K562 (cell line): ENCODE measurements at regions not wholly inside any gene's neighbourhood (a gene's known extent, or its start where the extent isn't known, plus 50 kb on each side); places are given as distances from the start of the nearest gene placed in this dataset.

Source experiments
- EHMT2 ChIP-seq: fragments of 450-650 bp; IDR thresholded peaks from 2 replicates; pipeline ENCODE4 v1.6.1; 2018; ENCODE audit warnings: antibody characterized with exemption
- HCFC1 ChIP-seq: IDR thresholded peaks from 2 replicates; pipeline ENCODE4 v1.6.1; 2012; ENCODE audit warnings: low read depth, low read length, improper control_type of control experiment
- KAT7 ChIP-seq: sonication (generic); formaldehyde crosslinking; IDR thresholded peaks from 2 replicates; pipeline ENCODE4 v1.8.0; 2022; ENCODE audit warnings: missing genetic modification reagents, mild to moderate bottlenecking, borderline replicate concordance
- MCM2 ChIP-seq: fragments of 450-650 bp; IDR thresholded peaks from 2 replicates; pipeline ENCODE4 v1.6.1; 2017; ENCODE audit warnings: low read depth, mild to moderate bottlenecking
- MCM5 ChIP-seq: fragments of 450-650 bp; IDR thresholded peaks from 2 replicates; pipeline ENCODE4 v1.6.1; 2016; ENCODE audit warnings: low read depth
- MYBL2 ChIP-seq, 2 experiments: fragments of 450-650 bp in 1 of 2; sonication (generic) in 1 of 2; formaldehyde crosslinking in 1 of 2; IDR thresholded peaks; 2 replicates each; pipeline versions ENCODE4 v1.6.1 to v1.8.1; 2017 to 2022; ENCODE audit warnings: borderline replicate concordance in 1 of 2, inconsistent platforms in 1 of 2, low read depth in 1 of 2, mild to moderate bottlenecking in 1 of 2, missing genetic modification reagents in 1 of 2, moderate library complexity in 1 of 2
- NFE2L1 ChIP-seq: fragments of 450-650 bp; IDR thresholded peaks from 2 replicates; pipeline ENCODE4 v1.6.1; 2016; ENCODE audit warnings: missing genetic modification characterization, low read depth, mild to moderate bottlenecking, missing compliant biosample characterization, moderate library complexity, borderline replicate concordance
- SIRT6 ChIP-seq: IDR thresholded peaks from one replicate; pipeline ENCODE4 v1.6.1; 2012; ENCODE audit warnings: low read depth, mild to moderate bottlenecking, control low read depth, inconsistent platforms, low read length, moderate library complexity
- SMAD1 ChIP-seq: fragments of 150-350 bp; IDR thresholded peaks from 2 replicates; pipeline ENCODE4 v1.6.1; 2014; ENCODE audit warnings: low read length, low read depth; ENCODE audit not compliant: partially characterized antibody
- SRSF1 ChIP-seq: fragments of 200-400 bp; formaldehyde crosslinking; IDR thresholded peaks from 2 replicates; pipeline ENCODE4 v1.6.1; 2017; ENCODE audit warnings: mild to moderate bottlenecking, low read depth, low read length, moderate library complexity
- SRSF7 ChIP-seq: fragments of 200-400 bp; formaldehyde crosslinking; optimal IDR thresholded peaks from 2 replicates; pipeline ENCODE3; 2017; ENCODE audit warnings: mild to moderate bottlenecking, low read depth, low read length
- STAG1 ChIP-seq: sonication (generic); formaldehyde crosslinking; IDR thresholded peaks from 2 replicates; pipeline ENCODE4 v1.5.0; 2020; ENCODE audit warnings: missing genetic modification reagents, borderline replicate concordance
- ZNF121 ChIP-seq: sonication (generic); formaldehyde crosslinking; conservative IDR thresholded peaks from 2 replicates; pipeline ENCODE4 v1.8.0; 2022; ENCODE audit warnings: missing genetic modification reagents
- ZNF140 ChIP-seq: fragments of 250-450 bp; sonication (Bioruptor Pico); IDR thresholded peaks from 2 replicates; pipeline ENCODE4 v1.8.0; 2021; ENCODE audit warnings: moderate library complexity, mild to moderate bottlenecking, inconsistent platforms
- ZNF445 ChIP-seq: fragments of 250-450 bp; sonication (Bioruptor Pico); IDR thresholded peaks from 2 replicates; pipeline ENCODE4 v1.4.0; 2020; ENCODE audit warnings: low read depth, mild to moderate bottlenecking, moderate library complexity
- ZNF507 ChIP-seq: conservative IDR thresholded peaks from 2 replicates; pipeline ENCODE4 v1.6.1; 2017; ENCODE audit warnings: missing genetic modification characterization, missing compliant biosample characterization
- ZNF551 ChIP-seq: fragments of 250-450 bp; sonication (Bioruptor Pico); IDR thresholded peaks from 2 replicates; pipeline ENCODE4 v1.5.0; 2021; ENCODE audit warnings: mild to moderate bottlenecking, moderate library complexity
- TF ChIP-seq, protein P1 (sequence below): sonication (generic); formaldehyde crosslinking; IDR thresholded peaks from 2 replicates; pipeline ENCODE4 v1.8.1; 2023; ENCODE audit warnings: mild to moderate bottlenecking, missing genetic modification reagents
- TF ChIP-seq, protein P2 (sequence below): fragments of 250-450 bp; sonication (Bioruptor Pico); IDR thresholded peaks from 2 replicates; pipeline ENCODE4 v1.4.0; 2020; ENCODE audit warnings: mild to moderate bottlenecking
- TF ChIP-seq, protein P3 (sequence below): fragments of 250-450 bp; sonication (Bioruptor Pico); IDR thresholded peaks from 2 replicates; pipeline ENCODE4 v1.8.0; 2022; ENCODE audit warnings: moderate library complexity, mild to moderate bottlenecking, inconsistent platforms

DNA sequence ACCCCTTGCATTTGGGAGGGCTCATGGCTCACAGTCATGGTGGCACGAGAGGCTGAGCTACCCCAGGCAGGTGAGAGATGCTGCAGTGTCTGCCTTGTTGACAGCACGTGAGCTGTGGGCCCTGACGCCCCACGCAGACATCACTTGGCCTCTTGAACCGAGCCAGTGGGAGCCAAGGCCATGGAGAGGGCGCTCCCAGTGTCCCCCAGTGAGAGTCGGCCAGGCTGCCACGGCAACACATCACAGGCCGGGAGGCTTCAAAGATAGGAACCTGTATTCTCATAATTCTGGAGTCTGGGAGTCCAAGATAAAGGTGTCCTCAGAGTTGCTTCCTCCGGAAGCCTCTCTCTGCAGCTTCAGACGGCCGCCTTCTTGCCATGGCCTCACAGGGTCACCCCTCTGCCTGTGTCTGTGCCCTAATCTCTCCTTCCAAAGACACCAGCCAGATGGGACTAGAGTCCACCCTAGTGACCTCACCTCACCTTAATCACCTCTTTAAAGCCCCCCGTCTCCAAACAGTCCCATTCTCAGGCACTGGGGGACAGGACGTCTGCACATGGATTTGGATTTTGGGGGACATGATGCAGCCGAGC lies 119.6 kb downstream of the KLF6 start (continued):
- TF ChIP-seq ZNF121 (CRISPR knock-in tag): no peak
- no peak for TF ChIP-seq SMAD1
- TF ChIP-seq NFE2L1 (tag): no peak
- no peak for TF ChIP-seq ZNF445 (CRISPR knock-in tag)
- no peak for TF ChIP-seq MCM2
- no peak for TF ChIP-seq ZNF140
- TF ChIP-seq MCM5: no peak
- TF ChIP-seq KAT7 (CRISPR knock-in tag): no peak
- no peak for TF ChIP-seq SRSF1
- TF ChIP-seq MYBL2 (IDR thresholded peaks at IDR 0.05; ENCODE audit: low read depth): no peak
- TF ChIP-seq MYBL2 (CRISPR knock-in tag; IDR thresholded peaks at IDR 0.05; ENCODE audit: borderline replicate concordance): no peak
- TF ChIP-seq HCFC1: peak; percentile 65
- TF ChIP-seq ZNF507 (tag): no peak
- no peak for TF ChIP-seq SRSF7
- TF ChIP-seq EHMT2: no peak
- TF ChIP-seq, protein P1, sequence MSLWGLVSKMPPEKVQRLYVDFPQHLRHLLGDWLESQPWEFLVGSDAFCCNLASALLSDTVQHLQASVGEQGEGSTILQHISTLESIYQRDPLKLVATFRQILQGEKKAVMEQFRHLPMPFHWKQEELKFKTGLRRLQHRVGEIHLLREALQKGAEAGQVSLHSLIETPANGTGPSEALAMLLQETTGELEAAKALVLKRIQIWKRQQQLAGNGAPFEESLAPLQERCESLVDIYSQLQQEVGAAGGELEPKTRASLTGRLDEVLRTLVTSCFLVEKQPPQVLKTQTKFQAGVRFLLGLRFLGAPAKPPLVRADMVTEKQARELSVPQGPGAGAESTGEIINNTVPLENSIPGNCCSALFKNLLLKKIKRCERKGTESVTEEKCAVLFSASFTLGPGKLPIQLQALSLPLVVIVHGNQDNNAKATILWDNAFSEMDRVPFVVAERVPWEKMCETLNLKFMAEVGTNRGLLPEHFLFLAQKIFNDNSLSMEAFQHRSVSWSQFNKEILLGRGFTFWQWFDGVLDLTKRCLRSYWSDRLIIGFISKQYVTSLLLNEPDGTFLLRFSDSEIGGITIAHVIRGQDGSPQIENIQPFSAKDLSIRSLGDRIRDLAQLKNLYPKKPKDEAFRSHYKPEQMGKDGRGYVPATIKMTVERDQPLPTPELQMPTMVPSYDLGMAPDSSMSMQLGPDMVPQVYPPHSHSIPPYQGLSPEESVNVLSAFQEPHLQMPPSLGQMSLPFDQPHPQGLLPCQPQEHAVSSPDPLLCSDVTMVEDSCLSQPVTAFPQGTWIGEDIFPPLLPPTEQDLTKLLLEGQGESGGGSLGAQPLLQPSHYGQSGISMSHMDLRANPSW: no peak
- no peak for TF ChIP-seq SIRT6
- no peak for TF ChIP-seq ZNF551 (CRISPR knock-in tag)
- TF ChIP-seq, protein P2, sequence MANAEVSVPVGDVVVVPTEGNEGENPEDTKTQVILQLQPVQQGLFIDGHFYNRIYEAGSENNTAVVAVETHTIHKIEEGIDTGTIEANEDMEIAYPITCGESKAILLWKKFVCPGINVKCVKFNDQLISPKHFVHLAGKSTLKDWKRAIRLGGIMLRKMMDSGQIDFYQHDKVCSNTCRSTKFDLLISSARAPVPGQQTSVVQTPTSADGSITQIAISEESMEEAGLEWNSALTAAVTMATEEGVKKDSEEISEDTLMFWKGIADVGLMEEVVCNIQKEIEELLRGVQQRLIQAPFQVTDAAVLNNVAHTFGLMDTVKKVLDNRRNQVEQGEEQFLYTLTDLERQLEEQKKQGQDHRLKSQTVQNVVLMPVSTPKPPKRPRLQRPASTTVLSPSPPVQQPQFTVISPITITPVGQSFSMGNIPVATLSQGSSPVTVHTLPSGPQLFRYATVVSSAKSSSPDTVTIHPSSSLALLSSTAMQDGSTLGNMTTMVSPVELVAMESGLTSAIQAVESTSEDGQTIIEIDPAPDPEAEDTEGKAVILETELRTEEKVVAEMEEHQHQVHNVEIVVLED: no peak
- TF ChIP-seq STAG1 (CRISPR knock-in tag): no peak
- TF ChIP-seq, protein P3, sequence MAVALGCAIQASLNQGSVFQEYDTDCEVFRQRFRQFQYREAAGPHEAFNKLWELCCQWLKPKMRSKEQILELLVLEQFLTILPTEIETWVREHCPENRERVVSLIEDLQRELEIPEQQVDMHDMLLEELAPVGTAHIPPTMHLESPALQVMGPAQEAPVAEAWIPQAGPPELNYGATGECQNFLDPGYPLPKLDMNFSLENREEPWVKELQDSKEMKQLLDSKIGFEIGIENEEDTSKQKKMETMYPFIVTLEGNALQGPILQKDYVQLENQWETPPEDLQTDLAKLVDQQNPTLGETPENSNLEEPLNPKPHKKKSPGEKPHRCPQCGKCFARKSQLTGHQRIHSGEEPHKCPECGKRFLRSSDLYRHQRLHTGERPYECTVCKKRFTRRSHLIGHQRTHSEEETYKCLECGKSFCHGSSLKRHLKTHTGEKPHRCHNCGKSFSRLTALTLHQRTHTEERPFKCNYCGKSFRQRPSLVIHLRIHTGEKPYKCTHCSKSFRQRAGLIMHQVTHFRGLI (CRISPR knock-in tag): no peak
